Renal cortex interstitium (tissue), 11 donors: ENCODE measurements at regions not wholly inside any gene's neighbourhood (a gene's known extent, or its start where the extent isn't known, plus 50 kb on each side); places are given as distances from the start of the nearest gene placed in this dataset.
A peak's percentile ranks its signal among the peaks of the same experiment; 100 is the strongest.
"Not testable (repeated sequence)": the region's sequence is repeated elsewhere in the genome, so short reads cannot be mapped to it uniquely, and the experiment has no call there.

Experiments used
- DNase-seq, 11 donors: peaks; one replicate each; pipeline ENCODE4 v3.0.0-alpha.2; 2013; ENCODE audit warnings: low read depth in 9 of 11, low spot score in 4 of 11; ENCODE audit errors: extremely low read depth in 1 of 11

GRCh38 chr10:106399112-106399511 lies 765.4 kb downstream of the SORCS1 start:
- no peak for DNase-seq

GRCh38 chr10:106396192-106396591 lies 768.3 kb downstream of the SORCS1 start:
- no peak for DNase-seq

- no peak for DNase-seq
Measured at GRCh38 chr10:106395041-106395749, 769.3 kb downstream of the SORCS1 start.

DNA sequence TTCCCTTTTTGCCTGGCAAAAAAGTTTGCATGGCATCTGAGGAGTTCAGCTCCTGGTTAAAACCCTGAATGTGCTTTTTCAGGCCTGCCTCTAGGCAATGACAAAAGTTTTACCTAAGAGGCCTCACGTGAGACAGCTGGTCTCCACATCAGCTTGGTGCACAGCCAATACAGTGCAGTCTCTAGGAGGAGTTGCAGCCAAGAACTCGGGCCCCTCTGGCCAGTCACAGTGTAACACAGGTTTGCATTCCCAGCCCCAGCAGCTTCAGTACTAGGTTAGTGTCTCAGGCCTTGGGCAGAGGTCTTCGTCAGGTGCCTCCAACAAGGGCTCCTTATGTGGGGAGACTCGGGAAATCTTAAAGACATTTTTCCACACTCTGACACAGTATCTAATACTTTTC lies 771.7 kb downstream of the SORCS1 start:
- no peak for DNase-seq

DNA sequence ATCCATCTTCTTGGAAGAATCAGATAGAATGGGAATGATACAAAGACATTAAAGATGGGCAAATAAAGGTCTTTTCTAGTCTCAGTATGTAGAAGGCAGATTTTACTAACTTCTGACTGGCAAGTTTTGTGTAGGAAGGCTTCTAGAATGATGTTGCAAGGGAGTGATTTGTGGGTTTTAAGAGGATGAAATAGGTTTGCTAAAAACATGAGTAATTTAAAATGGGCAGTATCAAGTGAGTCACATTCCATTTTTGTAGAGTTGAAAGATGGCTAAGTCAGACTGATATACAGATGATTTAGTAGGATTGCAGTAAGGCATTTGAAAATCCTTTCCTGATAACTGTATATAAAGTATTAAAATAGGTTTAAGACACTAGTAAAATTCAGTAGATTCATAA lies 777.4 kb downstream of the SORCS1 start:
- no peak for DNase-seq

- no peak for DNase-seq
Measured at GRCh38 chr10:106384496-106384895, 780.0 kb downstream of the SORCS1 start.

- DNase-seq, result no peak
Measured at GRCh38 chr10:106380706-106381105, 783.8 kb downstream of the SORCS1 start.

DNA sequence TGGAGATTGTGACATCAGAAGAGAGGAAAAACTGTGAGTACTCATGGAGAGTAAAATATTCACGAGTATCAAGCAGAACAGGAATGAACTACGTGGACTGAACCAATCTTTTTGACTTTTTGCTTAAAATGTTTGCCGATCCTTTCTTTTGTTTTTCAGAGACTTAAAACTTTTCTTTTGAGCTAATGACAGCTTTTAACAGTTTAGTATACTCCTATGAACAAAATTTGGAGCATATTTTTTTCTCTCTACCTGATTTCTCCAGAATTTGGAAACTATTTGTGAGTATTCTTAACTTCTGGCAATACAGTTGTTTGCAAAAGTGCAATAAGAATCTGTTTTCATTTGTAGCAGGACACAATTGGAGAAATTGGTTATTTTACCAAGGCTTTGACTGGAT lies 786.3 kb downstream of the SORCS1 start:
- DNase-seq, result no peak

DNA sequence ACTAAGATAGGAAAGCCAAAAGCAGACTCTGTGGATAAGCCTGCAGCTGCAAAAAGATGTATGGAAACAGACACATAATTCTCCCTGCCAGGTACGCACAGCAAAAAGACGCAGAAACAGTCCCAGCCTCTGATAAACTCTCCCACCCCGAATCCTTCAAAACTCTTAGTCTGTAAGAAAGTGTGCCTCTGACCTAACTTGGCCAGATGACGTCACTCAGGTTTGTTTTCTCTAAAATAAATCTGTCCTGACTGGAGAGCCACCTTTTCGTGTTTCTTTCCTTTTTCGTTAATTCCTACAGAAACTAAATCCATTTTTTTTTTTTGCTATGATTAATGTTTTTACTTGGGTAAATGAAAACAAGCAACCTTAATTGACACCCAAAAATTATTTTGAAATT lies 793.8 kb downstream of the SORCS1 start:
- DNase-seq, result no peak

- no peak for DNase-seq
Measured at GRCh38 chr10:106360870-106361269, 803.6 kb downstream of the SORCS1 start.

- DNase-seq, result no peak
Measured at GRCh38 chr10:106355450-106355849, 809.1 kb downstream of the SORCS1 start.

DNA sequence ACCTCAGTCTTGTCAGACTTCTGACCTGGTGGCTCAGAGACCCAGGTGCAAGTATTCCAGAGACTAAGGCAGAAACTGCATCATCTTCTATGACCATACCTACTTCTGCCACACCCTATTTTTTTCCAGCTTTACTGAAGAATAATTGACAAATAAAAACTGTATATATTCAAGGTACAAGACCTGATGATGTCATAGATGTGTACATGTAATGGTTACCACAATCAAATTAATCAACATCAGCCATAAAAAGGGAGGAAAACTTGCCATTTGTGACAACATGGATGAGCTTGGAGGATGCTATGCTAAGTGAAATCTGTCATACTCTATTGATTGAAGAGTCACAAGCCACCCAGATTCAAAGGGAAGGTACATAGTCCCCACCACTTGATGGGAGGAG lies 815.6 kb downstream of the SORCS1 start:
- DNase-seq, result no peak

GRCh38 chr10:106347547-106347946 lies 817.0 kb downstream of the SORCS1 start:
- no peak for DNase-seq

DNA sequence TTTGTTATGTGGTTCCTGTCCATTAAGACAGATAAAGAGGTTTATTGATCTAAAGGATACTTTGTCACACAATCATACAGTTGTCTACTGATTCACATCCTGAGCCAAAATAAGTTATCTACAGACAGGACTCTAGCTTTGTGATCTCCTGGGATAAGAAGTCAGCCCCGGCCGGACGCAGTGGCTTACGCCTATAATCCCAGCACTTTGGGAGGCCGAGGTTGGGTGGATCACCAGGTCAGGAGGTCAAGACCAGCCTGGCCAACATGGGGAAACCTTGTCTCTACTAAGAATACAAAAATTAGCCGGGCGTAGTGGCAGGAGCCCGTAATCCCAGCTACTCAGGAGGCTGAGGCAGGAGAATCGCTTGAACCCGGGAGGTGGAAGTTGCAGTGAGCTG lies 821.0 kb downstream of the SORCS1 start:
- DNase-seq, result not testable (repeated sequence)

DNA sequence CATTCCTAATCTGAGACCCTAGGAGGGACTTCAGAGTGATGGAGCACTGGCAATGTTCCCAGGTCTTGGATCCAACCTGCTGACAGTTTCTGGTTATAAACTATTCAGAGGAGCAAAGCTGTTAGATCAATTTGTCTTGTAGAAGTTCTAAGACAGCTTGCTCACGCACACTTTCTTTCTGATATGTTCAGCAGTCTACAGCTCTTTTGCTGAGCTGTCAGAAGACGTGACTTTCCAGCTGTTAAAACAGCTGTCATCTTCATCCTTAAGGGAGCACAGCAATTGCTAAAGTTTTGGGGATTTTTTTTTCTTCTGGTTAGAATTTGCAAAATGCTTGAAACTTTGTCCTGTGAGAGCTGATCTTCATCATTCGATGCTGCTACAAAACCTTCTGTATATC lies 823.1 kb downstream of the SORCS1 start:
- peak; percentile 5 to 39 (median 16) for DNase-seq

DNA sequence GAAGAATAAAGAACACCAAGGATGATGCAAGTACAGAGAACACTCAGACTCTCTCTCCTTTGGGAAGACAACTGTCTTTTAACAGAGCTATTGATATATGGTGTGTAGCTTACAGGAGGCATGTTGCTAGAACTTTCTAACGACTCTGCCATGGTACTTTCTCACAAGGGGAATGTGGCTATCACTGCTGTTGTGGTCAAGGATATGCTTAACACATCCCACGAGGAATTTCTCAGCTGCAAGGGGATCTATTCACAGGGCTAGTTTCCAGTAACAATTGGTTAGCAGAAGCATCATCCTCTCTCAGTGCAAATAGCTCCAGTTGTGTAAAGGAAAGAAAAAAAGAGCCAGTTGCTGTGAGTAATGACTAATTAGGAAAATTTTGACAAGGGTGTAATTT lies 826.0 kb downstream of the SORCS1 start:
- no peak for DNase-seq

GRCh38 chr10:106336874-106337273 lies 827.6 kb downstream of the SORCS1 start:
- DNase-seq, result no peak

GRCh38 chr10:106327747-106328146 lies 836.8 kb downstream of the SORCS1 start:
- no peak for DNase-seq

DNA sequence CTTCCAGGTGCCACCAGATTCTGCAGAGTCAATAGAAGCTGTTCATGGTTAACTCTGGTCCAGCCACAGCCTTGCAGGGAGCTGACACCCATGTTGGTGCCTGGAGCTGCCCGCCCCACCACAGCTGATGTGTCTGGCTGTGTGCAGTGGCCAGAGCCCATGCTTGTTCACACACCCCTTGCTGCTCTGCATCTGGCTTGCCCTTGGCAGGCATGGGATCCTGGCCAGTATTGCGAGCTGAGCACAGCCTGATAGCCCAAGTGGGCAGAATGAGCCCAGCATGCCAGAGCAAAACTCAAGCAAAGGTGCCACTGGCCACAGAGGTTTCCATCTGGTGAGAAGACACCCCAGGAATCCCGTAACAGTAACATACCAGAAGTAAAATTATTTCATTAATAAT lies 843.6 kb downstream of the SORCS1 start:
- DNase-seq, result no peak

DNA sequence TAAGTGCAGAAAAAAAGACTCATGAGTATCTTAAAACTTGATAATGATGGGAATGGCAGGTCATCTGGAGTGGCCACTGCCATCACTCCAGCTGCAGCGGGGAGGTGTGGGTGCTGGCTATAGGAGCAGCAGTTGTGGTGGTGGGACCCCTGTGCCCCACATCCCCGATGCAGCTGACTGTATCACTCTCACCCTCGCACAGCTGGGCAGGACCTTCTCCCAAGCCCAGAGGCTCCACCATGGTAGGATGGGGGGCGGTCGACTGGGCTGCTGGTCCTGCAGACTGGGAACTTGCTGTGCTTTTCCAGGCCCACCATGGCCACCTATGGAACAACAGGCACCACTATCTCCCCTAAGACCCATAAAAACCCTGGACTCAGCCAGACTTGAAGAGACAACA lies 844.4 kb downstream of the SORCS1 start:
- no peak for DNase-seq

- no peak for DNase-seq
Measured at GRCh38 chr10:106317554-106317953, 847.0 kb downstream of the SORCS1 start.

DNA sequence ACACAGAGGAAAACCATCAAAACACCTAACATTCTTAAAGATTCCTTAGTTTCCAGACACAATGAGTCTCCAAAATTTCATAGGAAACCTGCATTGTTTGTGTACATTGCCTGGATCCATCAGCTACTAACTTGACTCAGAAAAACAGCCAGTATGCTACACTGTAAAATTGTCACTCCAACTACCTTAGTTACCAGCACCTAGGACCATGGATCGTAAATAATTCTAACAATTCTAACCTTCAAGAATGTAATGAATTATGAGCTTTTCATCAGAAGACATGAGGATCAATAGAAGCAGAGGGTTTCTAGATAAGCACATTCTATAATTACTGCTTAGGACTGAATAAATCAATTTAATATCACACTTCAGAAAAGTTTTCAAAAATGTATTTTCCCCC lies 851.5 kb downstream of the SORCS1 start:
- DNase-seq, result no peak
